ENCODE measurements at regions not wholly inside any gene's neighbourhood (a gene's known extent, or its start where the extent isn't known, plus 50 kb on each side); places are given as distances from the start of the nearest gene placed in this dataset.

- Histone ChIP-seq H3K27me3 (replicated peaks; ENCODE audit: insufficient read depth, low read length) (no peaks in the 10 kb centered on the region), H3K9ac (ENCODE audit: low read length) (no peak overlapping the region), H3K27ac (ENCODE audit: low read length) (no peak overlapping the region), H4K20me1 (ENCODE audit: insufficient read depth, low read length) (no peaks in the 10 kb centered on the region), H3K4me3 (ENCODE audit: low read length) (no peak overlapping the region), H3F3A (ENCODE audit: insufficient read depth, low read length) (no peaks in the 10 kb centered on the region), H3K9me2 (replicated peaks; ENCODE audit: insufficient read depth, low read length) (no peaks in the 10 kb centered on the region), H3K4me1 (ENCODE audit: low read length) (no peaks in the 10 kb centered on the region), H2AFZ (ENCODE audit: low read length) (no peak overlapping the region), H3K36me3 (replicated peaks; ENCODE audit: insufficient read depth, low read length) (no peaks in the 10 kb centered on the region), H3K4me2 (ENCODE audit: low read depth, low read length) (no peak overlapping the region), H3K9me3 (replicated peaks; ENCODE audit: insufficient read depth, low read length) (no peaks in the 10 kb centered on the region), H3K79me2 (ENCODE audit: low read length) (no peaks in the 10 kb centered on the region)
- no peak for DNase-seq
- no peak for TF ChIP-seq EZH2phosphoT487 (IDR thresholded peaks at IDR 0.05; ENCODE audit: low read length)
- no peak for TF ChIP-seq EZH2 (optimal IDR thresholded peaks at IDR 0.05; ENCODE audit: low read depth, low read length)
- TF ChIP-seq CTCF (IDR thresholded peaks at IDR 0.05; ENCODE audit: low read length) = no peak
These were observed 481.7 kb upstream of the CHORDC1 start for GRCh38 chr11:90704510-90704909.

- Histone ChIP-seq H3K27me3 (replicated peaks; ENCODE audit: insufficient read depth, low read length) (no peaks in the 10 kb centered on the region), H4K20me1 (ENCODE audit: insufficient read depth, low read length) (no peaks in the 10 kb centered on the region), H3K4me3 (ENCODE audit: low read length) (no peak overlapping the region), H3K9me2 (replicated peaks; ENCODE audit: insufficient read depth, low read length) (no peaks in the 10 kb centered on the region), H3K36me3 (replicated peaks; ENCODE audit: insufficient read depth, low read length) (no peaks in the 10 kb centered on the region), H3K9ac (ENCODE audit: low read length) (no peak overlapping the region), H3K9me3 (replicated peaks; ENCODE audit: insufficient read depth, low read length) (no peaks in the 10 kb centered on the region), H3K27ac (ENCODE audit: low read length) (no peak overlapping the region), H2AFZ (ENCODE audit: low read length) (no peak overlapping the region), H3F3A (ENCODE audit: insufficient read depth, low read length) (no peaks in the 10 kb centered on the region), H3K79me2 (ENCODE audit: low read length) (no peaks in the 10 kb centered on the region), H3K4me2 (ENCODE audit: low read depth, low read length) (no peak overlapping the region), H3K4me1 (ENCODE audit: low read length) (no peaks in the 10 kb centered on the region)
- no peak for DNase-seq
- no peak for TF ChIP-seq CTCF (IDR thresholded peaks at IDR 0.05; ENCODE audit: low read length)
- no peak for TF ChIP-seq EZH2phosphoT487 (IDR thresholded peaks at IDR 0.05; ENCODE audit: low read length)
- TF ChIP-seq EZH2 (optimal IDR thresholded peaks at IDR 0.05; ENCODE audit: low read depth, low read length) = no peak
These were observed 478.9 kb upstream of the CHORDC1 start for GRCh38 chr11:90701716-90702115.

DNA sequence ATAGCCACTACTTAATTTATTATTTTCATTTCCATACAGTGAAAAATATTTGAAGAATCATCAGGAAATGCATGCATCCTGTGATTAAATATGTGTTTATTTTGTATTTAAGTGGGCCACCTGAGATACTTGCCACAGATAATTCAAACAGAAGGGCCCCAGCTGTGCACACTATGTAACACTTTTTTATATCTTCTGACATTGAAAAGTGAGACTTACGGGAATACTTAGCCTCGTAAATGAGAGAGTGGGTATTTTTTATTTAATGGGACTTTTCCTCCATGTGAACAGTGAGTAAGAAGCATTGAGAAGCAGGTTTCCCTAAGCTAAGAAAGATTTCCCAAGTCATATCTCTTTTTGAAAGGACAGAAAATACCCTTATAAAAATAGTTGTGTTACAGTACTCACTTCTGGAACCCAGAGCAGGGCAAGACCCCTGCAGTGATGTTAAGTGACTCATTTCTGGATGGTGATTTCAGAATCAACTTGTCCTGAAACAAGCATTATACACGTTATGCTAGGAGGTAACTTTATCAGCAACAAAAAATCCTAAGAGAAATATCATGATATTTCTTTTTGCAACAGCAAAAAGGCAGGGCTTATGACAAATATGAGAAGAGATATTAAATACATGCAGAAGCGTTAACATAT lies 478.1 kb upstream of the CHORDC1 start:
- no peaks in the 10 kb centered on the region for H3K9me3 ChIP-seq (replicated peaks; ENCODE audit: insufficient read depth, low read length)
- no peak overlapping the region for H3K27ac ChIP-seq (ENCODE audit: low read length)
- H3K79me2 ChIP-seq (ENCODE audit: low read length) = no peaks in the 10 kb centered on the region
- no peaks in the 10 kb centered on the region for H3F3A ChIP-seq (ENCODE audit: insufficient read depth, low read length)
- no peaks in the 10 kb centered on the region for H3K36me3 ChIP-seq (replicated peaks; ENCODE audit: insufficient read depth, low read length)
- H3K9ac ChIP-seq (ENCODE audit: low read length) = no peak overlapping the region
- no peaks in the 10 kb centered on the region for H3K4me1 ChIP-seq (ENCODE audit: low read length)
- no peak overlapping the region for H3K4me2 ChIP-seq (ENCODE audit: low read depth, low read length)
- H3K27me3 ChIP-seq (replicated peaks; ENCODE audit: insufficient read depth, low read length) = no peaks in the 10 kb centered on the region
- H3K9me2 ChIP-seq (replicated peaks; ENCODE audit: insufficient read depth, low read length) = no peaks in the 10 kb centered on the region
- H2AFZ ChIP-seq (ENCODE audit: low read length) = no peak overlapping the region
- H4K20me1 ChIP-seq (ENCODE audit: insufficient read depth, low read length) = no peaks in the 10 kb centered on the region
- no peak for DNase-seq
- TF ChIP-seq EZH2phosphoT487 (IDR thresholded peaks at IDR 0.05; ENCODE audit: low read length) = no peak
- no peak for TF ChIP-seq CTCF (IDR thresholded peaks at IDR 0.05; ENCODE audit: low read length)
- TF ChIP-seq EZH2 (optimal IDR thresholded peaks at IDR 0.05; ENCODE audit: low read depth, low read length) = no peak
- H3K4me3 ChIP-seq (ENCODE audit: low read length) = no peak overlapping the region
